ENCODE measurements at regions not wholly inside any gene's neighbourhood (a gene's known extent, or its start where the extent isn't known, plus 50 kb on each side); places are given as distances from the start of the nearest gene placed in this dataset.

DNA sequence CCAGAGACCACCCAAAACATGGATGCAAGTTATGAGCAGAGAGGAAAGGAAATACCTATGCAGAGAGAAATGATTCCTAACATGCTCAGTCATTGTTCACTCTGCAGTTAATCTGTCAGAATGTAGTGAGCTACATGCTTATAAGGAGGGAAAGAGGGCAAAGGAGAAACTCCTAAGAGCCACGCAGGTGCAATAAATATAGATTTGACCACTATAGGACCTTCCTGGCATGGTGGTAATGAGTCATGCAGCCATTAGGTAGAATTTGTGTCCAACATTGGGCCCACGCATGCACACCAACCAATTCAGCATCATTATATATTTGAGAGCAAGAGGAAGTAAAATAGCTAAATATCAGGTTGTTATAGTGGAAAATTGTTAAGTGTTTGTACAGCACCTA lies 699.9 kb downstream of the DSC3 start:
- DNase-seq: no peak
- Histone ChIP-seq H4K20me1 (ENCODE audit: insufficient read depth, low read length) (no peaks in the 10 kb centered on the region), H3K9me3 (ENCODE audit: insufficient read depth, low read length, severe bottlenecking) (no peaks in the 10 kb centered on the region), H3K36me3 (ENCODE audit: insufficient read depth, low read length) (no peaks in the 10 kb centered on the region), H3K4me1 (ENCODE audit: insufficient read depth, low read length) (no peaks in the 10 kb centered on the region), H3K27ac (ENCODE audit: low read length) (no peak overlapping the region), H3K27me3 (ENCODE audit: insufficient read depth, low read length, poor library complexity) (no peaks in the 10 kb centered on the region), H2AFZ (ENCODE audit: low read depth, low read length) (no peak overlapping the region), H3K4me3 (ENCODE audit: low read depth in 1 of 2, low read length in 2 of 2) (no peak overlapping the region), H3K4me2 (ENCODE audit: insufficient read depth, low read length) (no peak overlapping the region), H3K9ac (ENCODE audit: low read depth, low read length) (no peak overlapping the region), H3K79me2 (ENCODE audit: insufficient read depth, low read length) (no peaks in the 10 kb centered on the region)
- ATAC-seq (ENCODE audit: insufficient read depth, low read depth): no peak
- TF ChIP-seq EZH2 (IDR thresholded peaks at IDR 0.05; ENCODE audit: borderline replicate concordance, low read depth, low read length, severe bottlenecking): no peak
- TF ChIP-seq, protein P1, sequence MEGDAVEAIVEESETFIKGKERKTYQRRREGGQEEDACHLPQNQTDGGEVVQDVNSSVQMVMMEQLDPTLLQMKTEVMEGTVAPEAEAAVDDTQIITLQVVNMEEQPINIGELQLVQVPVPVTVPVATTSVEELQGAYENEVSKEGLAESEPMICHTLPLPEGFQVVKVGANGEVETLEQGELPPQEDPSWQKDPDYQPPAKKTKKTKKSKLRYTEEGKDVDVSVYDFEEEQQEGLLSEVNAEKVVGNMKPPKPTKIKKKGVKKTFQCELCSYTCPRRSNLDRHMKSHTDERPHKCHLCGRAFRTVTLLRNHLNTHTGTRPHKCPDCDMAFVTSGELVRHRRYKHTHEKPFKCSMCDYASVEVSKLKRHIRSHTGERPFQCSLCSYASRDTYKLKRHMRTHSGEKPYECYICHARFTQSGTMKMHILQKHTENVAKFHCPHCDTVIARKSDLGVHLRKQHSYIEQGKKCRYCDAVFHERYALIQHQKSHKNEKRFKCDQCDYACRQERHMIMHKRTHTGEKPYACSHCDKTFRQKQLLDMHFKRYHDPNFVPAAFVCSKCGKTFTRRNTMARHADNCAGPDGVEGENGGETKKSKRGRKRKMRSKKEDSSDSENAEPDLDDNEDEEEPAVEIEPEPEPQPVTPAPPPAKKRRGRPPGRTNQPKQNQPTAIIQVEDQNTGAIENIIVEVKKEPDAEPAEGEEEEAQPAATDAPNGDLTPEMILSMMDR (IDR thresholded peaks at IDR 0.05; ENCODE audit: borderline replicate concordance, extremely low read depth, low read length, poor library complexity, severe bottlenecking): no peak

DNA sequence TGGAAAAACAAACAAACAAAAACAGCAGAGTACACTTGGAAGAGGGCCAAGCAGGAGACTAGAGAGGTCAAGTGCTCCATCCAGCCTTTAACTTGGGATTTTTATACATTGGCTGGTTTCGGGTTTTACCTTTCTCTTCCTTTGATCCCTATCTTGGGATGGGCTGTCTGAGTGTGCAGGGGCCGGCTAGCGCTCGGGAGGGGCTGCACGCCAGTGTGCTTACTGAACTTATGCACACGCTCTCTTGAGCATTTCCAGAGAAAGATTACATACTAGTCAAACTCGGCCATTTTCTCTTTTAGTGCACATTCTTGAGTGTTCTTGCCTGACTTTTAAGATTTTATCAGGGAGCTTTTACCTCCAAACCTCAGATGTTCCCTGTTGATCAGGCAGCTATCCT lies 707.8 kb downstream of the DSC3 start:
- no peak overlapping the region for H3K4me2 ChIP-seq (ENCODE audit: insufficient read depth, low read length)
- no peak overlapping the region for H3K9ac ChIP-seq (ENCODE audit: low read depth, low read length)
- DNase-seq (no peak), ATAC-seq (ENCODE audit: insufficient read depth, low read depth) (no peak)
- no peaks in the 10 kb centered on the region for H3K9me3 ChIP-seq (ENCODE audit: insufficient read depth, low read length, severe bottlenecking)
- no peak overlapping the region for H2AFZ ChIP-seq (ENCODE audit: low read depth, low read length)
- no peaks in the 10 kb centered on the region for H3K27me3 ChIP-seq (ENCODE audit: insufficient read depth, low read length, poor library complexity)
- no peak overlapping the region for H3K4me3 ChIP-seq (ENCODE audit: low read depth in 1 of 2, low read length in 2 of 2)
- TF ChIP-seq EZH2 (IDR thresholded peaks at IDR 0.05; ENCODE audit: borderline replicate concordance, low read depth, low read length, severe bottlenecking): no peak
- H4K20me1 ChIP-seq (ENCODE audit: insufficient read depth, low read length): no peaks in the 10 kb centered on the region
- no peak overlapping the region for H3K27ac ChIP-seq (ENCODE audit: low read length)
- H3K4me1 ChIP-seq (ENCODE audit: insufficient read depth, low read length): no peaks in the 10 kb centered on the region
- no peaks in the 10 kb centered on the region for H3K36me3 ChIP-seq (ENCODE audit: insufficient read depth, low read length)
- H3K79me2 ChIP-seq (ENCODE audit: insufficient read depth, low read length): no peaks in the 10 kb centered on the region

DNA sequence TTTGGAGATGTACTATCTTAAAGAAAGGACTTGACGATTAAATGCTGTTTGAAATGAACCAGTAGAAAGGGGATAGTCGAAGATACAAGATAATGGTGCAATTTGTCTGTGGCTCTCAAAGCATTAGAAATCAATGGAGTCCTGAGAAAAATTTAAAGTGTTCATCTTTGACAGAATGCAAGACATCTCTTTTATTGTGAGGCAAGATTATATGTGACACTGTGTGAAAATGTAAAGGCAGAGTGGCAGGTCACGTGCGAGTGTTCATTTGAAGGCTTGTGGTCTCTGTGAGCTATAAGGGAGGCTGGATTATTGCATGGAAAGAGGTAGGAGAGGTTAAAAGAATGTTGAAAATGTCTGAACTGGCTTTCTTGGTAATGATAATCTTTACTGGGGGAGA lies 709.2 kb downstream of the DSC3 start:
- Histone ChIP-seq H3K4me3 (ENCODE audit: low read depth in 1 of 2, low read length in 2 of 2) (no peak overlapping the region), H3K27me3 (ENCODE audit: insufficient read depth, low read length, poor library complexity) (no peaks in the 10 kb centered on the region), H3K9ac (ENCODE audit: low read depth, low read length) (no peak overlapping the region), H3K4me1 (ENCODE audit: insufficient read depth, low read length) (no peaks in the 10 kb centered on the region), H3K79me2 (ENCODE audit: insufficient read depth, low read length) (no peaks in the 10 kb centered on the region), H2AFZ (ENCODE audit: low read depth, low read length) (no peak overlapping the region), H3K9me3 (ENCODE audit: insufficient read depth, low read length, severe bottlenecking) (no peaks in the 10 kb centered on the region), H4K20me1 (ENCODE audit: insufficient read depth, low read length) (no peaks in the 10 kb centered on the region), H3K36me3 (ENCODE audit: insufficient read depth, low read length) (no peaks in the 10 kb centered on the region), H3K4me2 (ENCODE audit: insufficient read depth, low read length) (no peak overlapping the region), H3K27ac (ENCODE audit: low read length) (no peak overlapping the region)
- no peak for ATAC-seq (ENCODE audit: insufficient read depth, low read depth)
- TF ChIP-seq, protein P1 (IDR thresholded peaks at IDR 0.05; ENCODE audit: borderline replicate concordance, extremely low read depth, low read length, poor library complexity, severe bottlenecking): no peak
- no peak for TF ChIP-seq EZH2 (IDR thresholded peaks at IDR 0.05; ENCODE audit: borderline replicate concordance, low read depth, low read length, severe bottlenecking)
- DNase-seq: no peak

DNA sequence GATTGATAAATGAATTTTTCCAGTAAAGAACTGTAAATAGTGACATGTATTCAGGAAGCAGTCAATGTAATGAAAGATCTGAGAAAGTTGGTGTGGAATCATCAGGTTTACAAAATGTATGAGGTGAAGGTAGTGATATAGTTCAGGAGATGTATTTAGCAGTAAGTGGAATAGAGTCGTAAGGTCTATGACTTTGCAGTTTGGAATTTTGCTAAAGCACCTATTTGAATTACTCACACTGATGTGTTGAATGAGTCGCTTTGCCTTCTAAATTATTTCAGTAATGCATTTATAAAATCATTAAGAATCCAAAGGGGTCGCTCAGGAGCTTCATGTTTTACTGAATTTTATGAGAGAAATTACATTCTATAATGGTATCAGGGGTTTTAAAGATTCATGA lies 713.7 kb downstream of the DSC3 start:
- Histone ChIP-seq H3K27me3 (ENCODE audit: insufficient read depth, low read length, poor library complexity) (no peaks in the 10 kb centered on the region), H3K79me2 (ENCODE audit: insufficient read depth, low read length) (no peaks in the 10 kb centered on the region), H3K9ac (ENCODE audit: low read depth, low read length) (no peak overlapping the region), H3K9me3 (ENCODE audit: insufficient read depth, low read length, severe bottlenecking) (no peaks in the 10 kb centered on the region), H3K4me3 (ENCODE audit: low read depth in 1 of 2, low read length in 2 of 2) (no peak overlapping the region), H3K27ac (ENCODE audit: low read length) (no peak overlapping the region), H3K4me1 (ENCODE audit: insufficient read depth, low read length) (no peaks in the 10 kb centered on the region), H3K36me3 (ENCODE audit: insufficient read depth, low read length) (no peaks in the 10 kb centered on the region), H3K4me2 (ENCODE audit: insufficient read depth, low read length) (no peak overlapping the region), H4K20me1 (ENCODE audit: insufficient read depth, low read length) (no peaks in the 10 kb centered on the region), H2AFZ (ENCODE audit: low read depth, low read length) (no peak overlapping the region)
- TF ChIP-seq, protein P1 (IDR thresholded peaks at IDR 0.05; ENCODE audit: borderline replicate concordance, extremely low read depth, low read length, poor library complexity, severe bottlenecking): no peak
- TF ChIP-seq EZH2 (IDR thresholded peaks at IDR 0.05; ENCODE audit: borderline replicate concordance, low read depth, low read length, severe bottlenecking): no peak
- ATAC-seq (ENCODE audit: insufficient read depth, low read depth) (no peak), DNase-seq (no peak)
